Liver (tissue), 8 donors: ENCODE measurements at regions not wholly inside any gene's neighbourhood (a gene's known extent, or its start where the extent isn't known, plus 50 kb on each side); places are given as distances from the start of the nearest gene placed in this dataset.

ENCODE experiments used
- DNase-seq: peaks from one replicate; pipeline ENCODE4 v3.0.0-alpha.2; 2017; ENCODE audit warnings: low spot score
- H3K27ac ChIP-seq, 2 donors: one replicate each; pipeline ENCODE4 v1.7.0; 2013; ENCODE audit warnings: inconsistent platforms in 2 of 2, low read length in 2 of 2, control low read depth in 1 of 2, low read depth in 1 of 2, mild to moderate bottlenecking in 1 of 2
- H3K27me3 ChIP-seq, 4 donors: one replicate each; pipeline versions ENCODE4 v1.6.1 to v1.7.0; 2013; ENCODE audit warnings: low read length in 3 of 4, inconsistent platforms in 1 of 4, mild to moderate bottlenecking in 1 of 4, moderate library complexity in 1 of 4; ENCODE audit not compliant: control insufficient read depth in 4 of 4, insufficient read depth in 4 of 4
- H3K36me3 ChIP-seq, 4 donors: one replicate each; pipeline versions ENCODE4 v1.6.1 to v1.7.0; 2013; ENCODE audit warnings: low read length in 3 of 4, mild to moderate bottlenecking in 3 of 4, low read depth in 1 of 4, moderate library complexity in 1 of 4; ENCODE audit not compliant: control insufficient read depth in 4 of 4, insufficient read depth in 3 of 4
- H3K4me1 ChIP-seq, 4 donors: one replicate each; pipeline versions ENCODE4 v1.6.1 to v1.7.0; 2013; ENCODE audit warnings: low read length in 3 of 4, mild to moderate bottlenecking in 3 of 4, moderate library complexity in 1 of 4; ENCODE audit not compliant: control insufficient read depth in 4 of 4, insufficient read depth in 4 of 4
- H3K4me3 ChIP-seq, 3 donors: one replicate each; pipeline versions ENCODE4 v1.6.1 to v1.7.0; 2013; ENCODE audit warnings: low read length in 3 of 3, control low read depth in 1 of 3, low read depth in 1 of 3, mild to moderate bottlenecking in 1 of 3
- H3K9ac ChIP-seq, 2 donors: one replicate each; pipeline ENCODE4 v1.7.0; 2013; ENCODE audit warnings: low read length in 2 of 2, mild to moderate bottlenecking in 2 of 2, moderate library complexity in 2 of 2, control low read depth in 1 of 2, low read depth in 1 of 2
- H3K9me3 ChIP-seq, 4 donors: one replicate each; pipeline versions ENCODE4 v1.6.1 to v1.7.0; 2013; ENCODE audit warnings: low read length in 3 of 4; ENCODE audit not compliant: control insufficient read depth in 4 of 4
- CTCF ChIP-seq: fragments of 150-350 bp; IDR thresholded peaks from 2 replicates; pipeline ENCODE4 v1.5.1; 2017; ENCODE audit warnings: improper control_type of control experiment, low read depth, low read length; ENCODE audit not compliant: missing input control
- EGR1 ChIP-seq, 2 donors: IDR thresholded peaks; 2 replicates each; pipeline ENCODE4 v1.6.1; 2016 to 2018; ENCODE audit warnings: antibody characterized with exemption in 2 of 2, low read depth in 2 of 2
- FOXA1 ChIP-seq: IDR thresholded peaks from 2 replicates; pipeline ENCODE4 v1.6.1; 2016; ENCODE audit warnings: antibody characterized with exemption
- FOXA2 ChIP-seq: IDR thresholded peaks from 2 replicates; pipeline ENCODE4 v1.6.1; 2016; ENCODE audit warnings: antibody characterized with exemption
- HNF4A ChIP-seq, 2 donors: conservative IDR thresholded peaks; 2 replicates each; pipeline ENCODE4 v1.6.1; 2016; ENCODE audit warnings: antibody characterized with exemption in 2 of 2, mild to moderate bottlenecking in 2 of 2
- HNF4G ChIP-seq: IDR thresholded peaks from 2 replicates; pipeline ENCODE4 v1.6.1; 2016; ENCODE audit warnings: antibody characterized with exemption
- JUND ChIP-seq, 2 donors: IDR thresholded peaks; 2 replicates each; pipeline ENCODE4 v1.6.1; 2016; ENCODE audit warnings: antibody characterized with exemption in 2 of 2
- RAD21 ChIP-seq, 2 donors: IDR thresholded peaks; 2 replicates each; pipeline ENCODE4 v1.6.1; 2016; ENCODE audit warnings: antibody characterized with exemption in 2 of 2, mild to moderate bottlenecking in 2 of 2
- REST ChIP-seq: IDR thresholded peaks from 2 replicates; pipeline ENCODE4 v1.6.1; 2016; ENCODE audit warnings: antibody characterized with exemption, mild to moderate bottlenecking
- RXRA ChIP-seq, 2 donors: IDR thresholded peaks; 2 replicates each; pipeline ENCODE4 v1.6.1; 2017 to 2018; ENCODE audit warnings: antibody characterized with exemption in 2 of 2, mild to moderate bottlenecking in 1 of 2
- SP1 ChIP-seq: IDR thresholded peaks from 2 replicates; pipeline ENCODE4 v1.6.1; 2018; ENCODE audit warnings: antibody characterized with exemption, mild to moderate bottlenecking
- TAF1 ChIP-seq: conservative IDR thresholded peaks from 2 replicates; pipeline ENCODE4 v1.6.1; 2016; ENCODE audit warnings: antibody characterized with exemption, mild to moderate bottlenecking
- YY1 ChIP-seq: IDR thresholded peaks from 2 replicates; pipeline ENCODE4 v1.6.1; 2016; ENCODE audit warnings: antibody characterized with exemption, mild to moderate bottlenecking
- ZBTB33 ChIP-seq: IDR thresholded peaks from 2 replicates; pipeline ENCODE4 v1.6.1; 2016; ENCODE audit warnings: antibody characterized with exemption
- WGBS: extraction: QIAGEN DNeasy Blood & Tissue Kit; methylation state at CpG from one replicate; pipeline ENCODE4 v1.1.7; 2013; 5-methylcytosine and 5-hydroxymethylcytosine counted together
- donor health status: healthy.
- donor health status: healthy.
- donor health status: healthy.
- donor health status: healthy.
- donor health status: healthy.

GRCh38 chr4:29311247-29311646 is 1408.9 kb upstream of the PCDH7 start:
- no peak overlapping the region for H3K4me3 ChIP-seq
- no peaks in the 10 kb centered on the region for H3K9me3 ChIP-seq
- WGBS = 75% methylated on average over 1 of the region's 1 CpG
- no peak for DNase-seq
- no peak overlapping the region for H3K27ac ChIP-seq
- no peak overlapping the region for H3K9ac ChIP-seq
- TF ChIP-seq FOXA1 = no peak
- TF ChIP-seq TAF1 = no peak
- TF ChIP-seq HNF4G = no peak
- TF ChIP-seq CTCF = no peak
- TF ChIP-seq REST = no peak
- TF ChIP-seq YY1 = no peak
- TF ChIP-seq RXRA (IDR thresholded peaks at IDR 0.05) = no peak
- TF ChIP-seq JUND (IDR thresholded peaks at IDR 0.05) = no peak
- TF ChIP-seq HNF4A (conservative IDR thresholded peaks at IDR 0.05) = no peak
- TF ChIP-seq ZBTB33 = no peak
- no peak for TF ChIP-seq SP1
- peaks cover 2 to 22% (median 7%) of the 10 kb centered on the region in 4 donors for H3K4me1 ChIP-seq
- H3K36me3 ChIP-seq = no peaks in the 10 kb centered on the region
- H3K27me3 ChIP-seq = no peaks in the 10 kb centered on the region

- no peak overlapping the region for H3K4me3 ChIP-seq
- whole genome bisulfite sequencing = 82% methylated on average over 2 of the region's 2 CpGs
- no peak for DNase-seq
- no peaks in the 10 kb centered on the region for H3K9me3 ChIP-seq
- no peaks in the 10 kb centered on the region for H3K36me3 ChIP-seq
- H3K27me3 ChIP-seq = no peaks in the 10 kb centered on the region
- H3K27ac ChIP-seq = no peak overlapping the region
- H3K9ac ChIP-seq = no peak overlapping the region
- no peaks in the 10 kb centered on the region for H3K4me1 ChIP-seq
- no peak for TF ChIP-seq TAF1
- no peak for TF ChIP-seq EGR1 (IDR thresholded peaks at IDR 0.05; ENCODE audit: low read depth in 2 of 2)
- no peak for TF ChIP-seq SP1
- TF ChIP-seq FOXA1 = no peak
- TF ChIP-seq ZBTB33 = no peak
- TF ChIP-seq FOXA2 = no peak
- no peak for TF ChIP-seq YY1
- no peak for TF ChIP-seq JUND (IDR thresholded peaks at IDR 0.05)
- TF ChIP-seq HNF4A (conservative IDR thresholded peaks at IDR 0.05) = no peak
- TF ChIP-seq REST = no peak
- TF ChIP-seq RAD21 (IDR thresholded peaks at IDR 0.05) = no peak
- no peak for TF ChIP-seq RXRA (IDR thresholded peaks at IDR 0.05)
- no peak for TF ChIP-seq CTCF
- TF ChIP-seq HNF4G = no peak
These were observed 1400.4 kb upstream of the PCDH7 start for GRCh38 chr4:29319663-29320340.
